Neural progenitor cell (in vitro differentiated cells): ENCODE measurements at regions not wholly inside any gene's neighbourhood (a gene's known extent, or its start where the extent isn't known, plus 50 kb on each side); places are given as distances from the start of the nearest gene placed in this dataset.

ENCODE experiments used
- DNase-seq: peaks from one replicate; pipeline ENCODE4 v3.0.0-alpha.2; 2016; ENCODE audit warnings: low spot score
- H2AFZ ChIP-seq: fragments of 200-600 bp; sonication (generic); replicated peaks from 2 replicates; pipeline ENCODE4 v1.6.1; 2016; ENCODE audit warnings: antibody characterized with exemption
- H3F3A ChIP-seq: fragments of 200-600 bp; sonication (generic); 2 replicates; pipeline ENCODE4 v1.6.1; 2016; ENCODE audit warnings: antibody characterized with exemption, low read depth
- H3K27ac ChIP-seq: fragments of 200-600 bp; sonication (generic); 2 replicates; pipeline ENCODE4 v1.5.1; 2016; ENCODE audit warnings: mild to moderate bottlenecking
- H3K27me3 ChIP-seq: fragments of 200-600 bp; sonication (generic); 2 replicates; pipeline ENCODE4 v1.6.1; 2016; ENCODE audit warnings: mild to moderate bottlenecking, moderate library complexity
- H3K36me3 ChIP-seq: fragments of 200-600 bp; sonication (generic); 2 replicates; pipeline ENCODE4 v1.5.1; 2016
- H3K4me1 ChIP-seq: fragments of 200-600 bp; sonication (generic); 2 replicates; pipeline ENCODE4 v1.6.1; 2016; ENCODE audit warnings: mixed run types
- H3K4me2 ChIP-seq: fragments of 200-600 bp; sonication (generic); 2 replicates; pipeline ENCODE4 v1.6.1; 2016
- H3K4me3 ChIP-seq: fragments of 200-600 bp; sonication (generic); 2 replicates; pipeline ENCODE4 v1.5.1; 2016
- H3K79me2 ChIP-seq: fragments of 200-600 bp; sonication (generic); 2 replicates; pipeline ENCODE4 v1.6.1; 2016; ENCODE audit warnings: low read depth
- H3K9ac ChIP-seq: fragments of 200-600 bp; sonication (generic); 2 replicates; pipeline ENCODE4 v1.6.1; 2016
- H3K9me3 ChIP-seq: fragments of 200-600 bp; sonication (generic); 2 replicates; pipeline ENCODE4 v1.5.1; 2016; ENCODE audit warnings: low read depth
- H4K20me1 ChIP-seq: fragments of 200-600 bp; sonication (generic); 2 replicates; pipeline ENCODE4 v1.6.1; 2016; ENCODE audit warnings: low read depth
- H3K27ac Mint-ChIP-seq: 3 replicates; pipeline ENCODE4 v1.8.0; 2021; ENCODE audit warnings: mixed read lengths
- H3K27me3 Mint-ChIP-seq: 2 replicates; pipeline ENCODE4 v1.8.0; 2022; ENCODE audit warnings: low read depth, mild to moderate bottlenecking, inconsistent platforms, moderate library complexity, mixed read lengths; ENCODE audit not compliant: insufficient read depth
- H3K36me3 Mint-ChIP-seq: 3 replicates; pipeline ENCODE4 v1.8.0; 2021; ENCODE audit warnings: mixed read lengths
- H3K4me1 Mint-ChIP-seq: 3 replicates; pipeline ENCODE4 v1.8.0; 2021; ENCODE audit warnings: mixed read lengths
- H3K4me3 Mint-ChIP-seq: 3 replicates; pipeline ENCODE4 v1.8.0; 2021; ENCODE audit warnings: mild to moderate bottlenecking, moderate library complexity, mixed read lengths
- H3K9me3 Mint-ChIP-seq: 3 replicates; pipeline ENCODE4 v1.8.0; 2020; ENCODE audit warnings: mixed read lengths
- EZH2 ChIP-seq: fragments of 200-600 bp; sonication (generic); IDR thresholded peaks from 2 replicates; pipeline ENCODE4 v1.6.1; 2017; ENCODE audit warnings: antibody characterized with exemption, mild to moderate bottlenecking, moderate library complexity
- EZH2phosphoT487 ChIP-seq: fragments of 200-600 bp; sonication (generic); IDR thresholded peaks from 2 replicates; pipeline ENCODE4 v1.6.1; 2017; ENCODE audit warnings: antibody characterized with exemption
- TF ChIP-seq, protein P1 (sequence below): fragments of 200-600 bp; sonication (generic); IDR thresholded peaks from 2 replicates; pipeline ENCODE4 v1.5.1; 2017; ENCODE audit warnings: antibody characterized with exemption, mild to moderate bottlenecking

DNA sequence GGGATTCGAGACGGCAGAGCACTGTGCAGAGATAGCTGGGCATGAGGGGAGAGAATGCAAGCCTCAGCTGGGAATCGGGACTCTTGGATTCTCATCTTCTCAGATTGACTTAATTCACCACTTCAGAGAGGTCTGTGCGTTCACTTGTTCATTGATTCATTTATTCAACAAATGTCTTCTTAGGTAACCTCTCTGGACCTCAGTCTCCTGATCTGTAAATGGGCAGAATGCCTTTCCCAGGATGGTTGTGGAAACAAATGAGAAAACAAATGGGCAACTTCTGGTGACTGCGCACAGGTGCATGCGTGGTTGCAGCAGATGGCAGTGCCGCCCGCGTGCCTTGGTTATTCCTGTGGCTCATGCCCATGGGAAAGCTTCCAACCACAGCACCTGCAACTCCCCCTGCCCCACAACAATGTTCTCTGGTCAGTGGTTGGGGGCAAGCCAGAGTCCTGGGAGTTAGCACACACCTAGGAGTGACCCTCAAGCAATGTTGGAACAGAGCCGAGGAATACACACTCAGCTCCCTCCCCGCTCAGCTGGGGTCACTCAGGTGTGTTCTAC is 110.1 kb upstream of the RUNX3 start:
- TF ChIP-seq EZH2, result no peak
- no peak for TF ChIP-seq EZH2phosphoT487
- TF ChIP-seq, protein P1, sequence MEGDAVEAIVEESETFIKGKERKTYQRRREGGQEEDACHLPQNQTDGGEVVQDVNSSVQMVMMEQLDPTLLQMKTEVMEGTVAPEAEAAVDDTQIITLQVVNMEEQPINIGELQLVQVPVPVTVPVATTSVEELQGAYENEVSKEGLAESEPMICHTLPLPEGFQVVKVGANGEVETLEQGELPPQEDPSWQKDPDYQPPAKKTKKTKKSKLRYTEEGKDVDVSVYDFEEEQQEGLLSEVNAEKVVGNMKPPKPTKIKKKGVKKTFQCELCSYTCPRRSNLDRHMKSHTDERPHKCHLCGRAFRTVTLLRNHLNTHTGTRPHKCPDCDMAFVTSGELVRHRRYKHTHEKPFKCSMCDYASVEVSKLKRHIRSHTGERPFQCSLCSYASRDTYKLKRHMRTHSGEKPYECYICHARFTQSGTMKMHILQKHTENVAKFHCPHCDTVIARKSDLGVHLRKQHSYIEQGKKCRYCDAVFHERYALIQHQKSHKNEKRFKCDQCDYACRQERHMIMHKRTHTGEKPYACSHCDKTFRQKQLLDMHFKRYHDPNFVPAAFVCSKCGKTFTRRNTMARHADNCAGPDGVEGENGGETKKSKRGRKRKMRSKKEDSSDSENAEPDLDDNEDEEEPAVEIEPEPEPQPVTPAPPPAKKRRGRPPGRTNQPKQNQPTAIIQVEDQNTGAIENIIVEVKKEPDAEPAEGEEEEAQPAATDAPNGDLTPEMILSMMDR, result no peak

DNA sequence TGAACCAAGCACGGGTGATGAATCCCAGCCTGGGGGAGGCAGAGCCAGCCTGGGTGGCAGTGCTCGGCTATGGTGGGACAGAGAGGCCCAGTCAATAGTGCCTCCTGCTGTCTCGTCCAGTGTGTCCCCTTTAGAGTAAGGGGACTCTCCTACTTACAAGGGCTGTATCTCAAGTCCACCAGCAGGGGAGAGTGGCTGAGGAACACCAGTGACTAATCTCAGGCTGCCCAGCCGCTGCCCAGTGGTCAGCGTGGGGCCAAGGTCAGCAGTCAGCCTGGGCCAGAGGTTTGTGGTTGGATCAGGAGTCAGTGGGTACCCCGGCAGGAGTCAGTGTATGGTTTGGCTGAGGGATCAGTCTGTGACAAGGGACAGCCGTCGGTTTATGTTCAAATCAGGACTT is 109.2 kb upstream of the RUNX3 start:
- Mint-ChIP-seq H3K27me3 (peaks cover 11% of the 10 kb centered on the region), H3K4me1 (no peaks in the 10 kb centered on the region)

More for the DNA sequence above, 110.1 kb upstream of the RUNX3 start:
- no peaks in the 10 kb centered on the region for H3K4me1 ChIP-seq
- H3K4me3 ChIP-seq, result no peak overlapping the region
- H2AFZ ChIP-seq, result no peak overlapping the region
- H3K9me3 ChIP-seq, result no peaks in the 10 kb centered on the region
- H3K27ac Mint-ChIP-seq, result no peak overlapping the region
- H3F3A ChIP-seq, result peaks cover 4% of the 10 kb centered on the region
- H3K9ac ChIP-seq, result no peak overlapping the region
- no peaks in the 10 kb centered on the region for H3K9me3 Mint-ChIP-seq
- H3K27me3 ChIP-seq, result no peaks in the 10 kb centered on the region
- no peaks in the 10 kb centered on the region for H3K36me3 Mint-ChIP-seq
- no peaks in the 10 kb centered on the region for H4K20me1 ChIP-seq
- H3K27me3 Mint-ChIP-seq, result peaks cover 11% of the 10 kb centered on the region
- H3K4me1 Mint-ChIP-seq, result no peaks in the 10 kb centered on the region
- no peaks in the 10 kb centered on the region for H3K36me3 ChIP-seq
- H3K4me2 ChIP-seq, result no peak overlapping the region
- DNase-seq, result no peak
- H3K27ac ChIP-seq, result no peak overlapping the region
- H3K79me2 ChIP-seq, result no peaks in the 10 kb centered on the region
- H3K4me3 Mint-ChIP-seq, result no peak overlapping the region

GRCh38 chr1:25038699-25039098 is 108.6 kb upstream of the RUNX3 start:
- H3K27ac Mint-ChIP-seq, result no peak overlapping the region
- no peak overlapping the region for H3K4me3 Mint-ChIP-seq

More for the DNA sequence above, 109.2 kb upstream of the RUNX3 start:
- Histone ChIP-seq H3K4me1 (no peaks in the 10 kb centered on the region), H3K9ac (no peak overlapping the region), H3F3A (peaks cover 4% of the 10 kb centered on the region), H3K4me2 (no peak overlapping the region), H3K4me3 (no peak overlapping the region), H2AFZ (no peak overlapping the region), H3K9me3 (no peaks in the 10 kb centered on the region), H3K27ac (no peak overlapping the region), H3K27me3 (no peaks in the 10 kb centered on the region), H3K79me2 (no peaks in the 10 kb centered on the region), H3K36me3 (no peaks in the 10 kb centered on the region), H4K20me1 (no peaks in the 10 kb centered on the region)
- TF ChIP-seq EZH2phosphoT487, result no peak
- TF ChIP-seq, protein P1, result peak; percentile 19
- no peak overlapping the region for H3K27ac Mint-ChIP-seq
- no peaks in the 10 kb centered on the region for H3K36me3 Mint-ChIP-seq
- no peak for DNase-seq
- no peaks in the 10 kb centered on the region for H3K9me3 Mint-ChIP-seq
- H3K4me3 Mint-ChIP-seq, result peak overlapping the region; percentile 28

More at GRCh38 chr1:25038699-25039098, 108.6 kb upstream of the RUNX3 start:
- Histone ChIP-seq H3K36me3 (no peaks in the 10 kb centered on the region), H3K4me3 (no peak overlapping the region), H3K27me3 (no peaks in the 10 kb centered on the region), H3K79me2 (no peaks in the 10 kb centered on the region), H3K9me3 (no peaks in the 10 kb centered on the region), H3F3A (peaks cover 4% of the 10 kb centered on the region), H3K4me1 (no peaks in the 10 kb centered on the region), H3K27ac (no peak overlapping the region), H3K9ac (no peak overlapping the region), H4K20me1 (no peaks in the 10 kb centered on the region), H3K4me2 (no peak overlapping the region), H2AFZ (no peak overlapping the region)
- no peaks in the 10 kb centered on the region for H3K9me3 Mint-ChIP-seq
- TF ChIP-seq EZH2phosphoT487, result no peak
- TF ChIP-seq EZH2, result no peak
- TF ChIP-seq, protein P1, result no peak
- peaks cover 9% of the 10 kb centered on the region for H3K27me3 Mint-ChIP-seq
- H3K4me1 Mint-ChIP-seq, result no peaks in the 10 kb centered on the region
- H3K36me3 Mint-ChIP-seq, result no peaks in the 10 kb centered on the region
- no peak for DNase-seq
